Mesothelial cell of epicardium (in vitro differentiated cells): ENCODE measurements at regions not wholly inside any gene's neighbourhood (a gene's known extent, or its start where the extent isn't known, plus 50 kb on each side); places are given as distances from the start of the nearest gene placed in this dataset.

Experiments used
- DNase-seq, 2 experiments: peaks; one replicate each; pipeline ENCODE4 v3.0.0; 2021; ENCODE audit warnings: low spot score in 2 of 2; ENCODE audit not compliant: unreplicated experiment in 2 of 2
- H3K27ac Mint-ChIP-seq: 2 replicates; pipeline ENCODE4 v1.8.0; 2021; ENCODE audit warnings: mixed read lengths
- H3K27me3 Mint-ChIP-seq: 2 replicates; pipeline ENCODE4 v1.8.0; 2021; ENCODE audit warnings: low read depth, mixed read lengths
- H3K36me3 Mint-ChIP-seq: 2 replicates; pipeline ENCODE4 v1.8.0; 2021; ENCODE audit warnings: mixed read lengths
- H3K4me1 Mint-ChIP-seq: 2 replicates; pipeline ENCODE4 v1.8.0; 2021; ENCODE audit warnings: mixed read lengths
- H3K4me3 Mint-ChIP-seq: 2 replicates; pipeline ENCODE4 v1.8.0; 2021; ENCODE audit warnings: mild to moderate bottlenecking, moderate library complexity, mixed read lengths
- H3K9me3 Mint-ChIP-seq: 2 replicates; pipeline ENCODE4 v1.8.0; 2021; ENCODE audit warnings: mixed read lengths
- TF ChIP-seq, protein P1 (sequence below): fragments of 200-600 bp; sonication (generic); IDR thresholded peaks from one replicate; pipeline ENCODE4 v1.5.0; 2021; ENCODE audit warnings: antibody characterized with exemption; ENCODE audit not compliant: unreplicated experiment

DNA sequence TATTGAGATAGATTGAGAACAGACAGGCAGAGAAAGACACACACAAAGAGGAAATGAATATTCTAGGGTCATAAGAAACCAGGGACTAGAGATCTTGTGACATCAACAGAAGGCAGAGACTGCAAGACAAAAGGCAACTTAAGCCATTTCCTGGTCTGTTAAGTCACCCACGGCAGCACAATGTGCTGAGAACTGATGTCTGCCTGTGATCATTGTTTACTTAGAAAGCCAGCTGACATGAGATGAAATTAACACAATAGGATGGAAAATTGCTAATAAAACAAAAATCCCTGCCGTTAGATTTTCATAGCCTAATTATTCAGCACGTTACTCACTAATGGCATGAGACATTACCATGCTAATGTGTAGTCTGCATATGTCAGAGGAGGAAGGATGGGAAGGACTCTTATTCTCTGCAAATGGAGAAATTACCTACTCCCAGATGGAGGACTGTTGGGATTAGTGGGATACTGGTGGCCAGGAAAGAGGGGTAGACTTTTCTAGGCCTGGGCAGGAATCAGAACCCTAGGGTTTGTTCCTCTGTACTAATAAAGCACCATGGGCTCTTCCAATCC, 191.3 kb upstream of the PODXL start:
- Mint-ChIP-seq H3K4me1 (peaks cover 12% of the 10 kb centered on the region), H3K27me3 (peaks cover 22% of the 10 kb centered on the region), H3K4me3 (no peak overlapping the region), H3K27ac (no peak overlapping the region), H3K9me3 (no peaks in the 10 kb centered on the region), H3K36me3 (no peaks in the 10 kb centered on the region)
- no peak for DNase-seq
- TF ChIP-seq, protein P1, sequence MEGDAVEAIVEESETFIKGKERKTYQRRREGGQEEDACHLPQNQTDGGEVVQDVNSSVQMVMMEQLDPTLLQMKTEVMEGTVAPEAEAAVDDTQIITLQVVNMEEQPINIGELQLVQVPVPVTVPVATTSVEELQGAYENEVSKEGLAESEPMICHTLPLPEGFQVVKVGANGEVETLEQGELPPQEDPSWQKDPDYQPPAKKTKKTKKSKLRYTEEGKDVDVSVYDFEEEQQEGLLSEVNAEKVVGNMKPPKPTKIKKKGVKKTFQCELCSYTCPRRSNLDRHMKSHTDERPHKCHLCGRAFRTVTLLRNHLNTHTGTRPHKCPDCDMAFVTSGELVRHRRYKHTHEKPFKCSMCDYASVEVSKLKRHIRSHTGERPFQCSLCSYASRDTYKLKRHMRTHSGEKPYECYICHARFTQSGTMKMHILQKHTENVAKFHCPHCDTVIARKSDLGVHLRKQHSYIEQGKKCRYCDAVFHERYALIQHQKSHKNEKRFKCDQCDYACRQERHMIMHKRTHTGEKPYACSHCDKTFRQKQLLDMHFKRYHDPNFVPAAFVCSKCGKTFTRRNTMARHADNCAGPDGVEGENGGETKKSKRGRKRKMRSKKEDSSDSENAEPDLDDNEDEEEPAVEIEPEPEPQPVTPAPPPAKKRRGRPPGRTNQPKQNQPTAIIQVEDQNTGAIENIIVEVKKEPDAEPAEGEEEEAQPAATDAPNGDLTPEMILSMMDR = no peak

DNA sequence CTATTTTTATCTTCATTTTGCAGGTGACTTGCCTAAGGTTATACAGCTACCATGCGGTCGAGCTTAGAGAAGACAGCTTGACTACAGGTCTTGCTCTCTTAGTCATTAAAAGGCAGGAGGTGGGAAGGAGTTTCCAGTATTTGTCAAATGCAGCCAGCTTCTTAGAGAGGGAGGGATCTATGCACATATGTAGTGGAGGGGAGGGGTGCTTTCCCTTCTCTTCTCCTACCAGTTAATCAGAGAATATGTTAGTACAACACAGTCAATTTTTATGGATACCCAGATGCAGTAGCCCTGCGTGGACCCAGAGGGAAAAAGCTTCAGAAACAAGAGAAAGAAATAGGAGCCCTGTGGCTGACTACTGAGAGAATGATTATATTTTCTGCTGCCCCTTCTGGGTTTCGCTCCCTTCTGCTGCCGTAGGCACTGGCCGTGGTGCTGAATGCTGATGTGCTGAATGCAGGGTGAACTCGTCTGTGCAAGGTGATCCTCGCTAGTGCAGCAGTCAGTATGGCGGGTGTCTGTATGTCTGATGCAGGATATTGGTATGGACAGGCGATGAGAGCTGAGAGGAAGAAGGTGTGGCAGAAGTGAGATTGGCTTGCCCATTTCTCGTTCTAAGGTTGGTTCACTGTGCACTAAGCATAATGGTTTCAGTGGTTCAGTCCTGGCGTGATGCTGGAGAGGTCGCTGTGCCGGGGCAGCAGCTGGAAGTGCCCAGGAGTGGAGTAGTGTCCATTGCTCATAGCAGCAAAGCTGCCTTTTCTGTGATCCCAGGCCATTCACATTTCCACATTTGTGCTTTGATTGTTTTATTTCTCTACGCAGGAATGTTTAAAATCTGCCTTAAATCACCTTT, 189.2 kb upstream of the PODXL start:
- DNase-seq = peak; percentile 59 to 82
- H3K36me3 Mint-ChIP-seq = no peaks in the 10 kb centered on the region
- H3K4me1 Mint-ChIP-seq = peaks cover 12% of the 10 kb centered on the region
- H3K9me3 Mint-ChIP-seq = no peaks in the 10 kb centered on the region
- TF ChIP-seq, protein P1 = no peak
- H3K27me3 Mint-ChIP-seq = peaks cover 30% of the 10 kb centered on the region
- H3K4me3 Mint-ChIP-seq = no peak overlapping the region
- H3K27ac Mint-ChIP-seq = no peak overlapping the region

DNA sequence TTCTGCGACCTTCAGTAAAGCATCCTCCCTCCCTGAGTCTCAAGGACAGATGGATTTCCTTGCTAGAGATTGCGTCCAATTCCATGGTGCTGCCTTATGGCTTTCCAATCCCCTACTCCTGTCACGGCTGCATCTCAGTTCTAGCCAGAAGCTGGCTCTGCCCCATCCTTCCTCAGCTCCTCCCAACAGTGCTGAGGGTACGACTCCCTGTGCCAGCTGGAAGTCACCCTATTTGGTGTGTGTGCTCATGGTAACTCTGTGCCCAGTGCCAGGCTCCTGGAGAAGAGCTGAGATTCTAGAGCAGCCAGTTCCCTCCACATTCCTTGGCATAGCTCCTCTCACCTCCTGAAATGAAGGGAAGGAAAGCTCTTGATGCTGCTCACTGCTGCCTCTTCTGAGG, 185.0 kb upstream of the PODXL start:
- Mint-ChIP-seq H3K27me3 (peaks cover 55% of the 10 kb centered on the region), H3K36me3 (no peaks in the 10 kb centered on the region), H3K9me3 (no peaks in the 10 kb centered on the region), H3K4me3 (no peak overlapping the region), H3K27ac (no peak overlapping the region), H3K4me1 (peaks cover 2% of the 10 kb centered on the region)
- no peak for DNase-seq
- TF ChIP-seq, protein P1 = no peak

DNA sequence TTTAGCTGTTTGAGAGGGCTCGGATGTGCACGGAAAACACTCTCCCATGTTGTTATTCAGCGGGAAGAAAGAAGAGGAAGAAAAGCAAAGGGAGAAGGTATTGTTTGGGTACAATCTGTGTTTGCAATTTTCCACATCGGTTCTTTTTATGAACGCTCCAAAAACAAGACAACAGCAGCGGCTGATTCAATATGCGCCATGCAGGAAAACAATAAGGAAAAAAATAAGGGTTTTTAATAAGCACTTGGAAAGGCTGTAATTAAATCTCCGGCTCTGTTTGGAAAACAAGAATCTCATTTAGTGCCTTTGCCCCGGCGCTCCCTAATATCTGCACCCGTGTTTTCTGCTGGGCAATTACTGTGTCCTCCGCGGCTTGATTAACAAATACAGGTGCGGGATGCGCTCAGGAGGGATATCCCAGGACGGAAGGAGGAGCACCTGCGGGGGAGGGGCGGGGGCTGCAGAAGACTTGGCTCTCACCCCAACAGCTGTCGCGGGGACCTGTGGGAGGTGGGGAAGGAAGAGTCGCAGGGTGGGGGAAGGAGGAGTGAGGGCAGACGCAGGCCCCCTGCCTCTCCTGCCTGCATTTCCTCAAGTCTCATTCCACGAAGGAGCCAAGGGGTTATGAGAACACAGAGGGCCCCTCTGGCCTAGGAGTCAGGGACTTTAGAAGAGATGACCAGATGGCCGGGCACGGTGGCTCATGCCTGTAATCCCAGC, 181.5 kb upstream of the PODXL start:
- peaks cover 75% of the 10 kb centered on the region for H3K27me3 Mint-ChIP-seq
- no peak overlapping the region for H3K27ac Mint-ChIP-seq
- no peak overlapping the region for H3K4me3 Mint-ChIP-seq
- no peaks in the 10 kb centered on the region for H3K36me3 Mint-ChIP-seq
- H3K9me3 Mint-ChIP-seq = no peaks in the 10 kb centered on the region
- DNase-seq = no peak
- TF ChIP-seq, protein P1 = no peak
- no peaks in the 10 kb centered on the region for H3K4me1 Mint-ChIP-seq

DNA sequence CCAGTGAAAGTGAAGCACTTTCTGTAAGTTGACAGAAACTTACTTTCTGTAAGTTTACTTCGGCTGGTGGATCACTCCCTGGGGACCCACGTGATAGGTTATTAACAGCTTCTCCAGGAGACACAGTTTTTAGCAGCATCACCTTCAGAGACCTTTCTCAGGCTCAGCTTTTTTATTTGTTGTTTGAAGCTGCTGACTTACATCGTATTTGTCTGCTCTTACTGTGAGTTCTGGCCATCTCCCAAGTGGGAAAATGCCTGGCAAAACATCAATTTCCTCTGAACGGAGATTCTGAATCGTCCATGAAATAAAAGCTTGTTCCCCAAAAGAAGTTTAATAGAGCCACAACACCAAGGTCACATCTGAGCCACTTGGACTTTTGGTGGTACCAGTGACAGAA, 178.7 kb upstream of the PODXL start:
- H3K36me3 Mint-ChIP-seq = no peaks in the 10 kb centered on the region

More for the DNA sequence above, 178.7 kb upstream of the PODXL start:
- no peak overlapping the region for H3K4me3 Mint-ChIP-seq
- peaks cover 68% of the 10 kb centered on the region for H3K27me3 Mint-ChIP-seq
- no peak for DNase-seq
- TF ChIP-seq, protein P1 = no peak
- H3K27ac Mint-ChIP-seq = no peak overlapping the region
- H3K9me3 Mint-ChIP-seq = no peaks in the 10 kb centered on the region
- no peaks in the 10 kb centered on the region for H3K4me1 Mint-ChIP-seq
